ENCODE measurements at regions not wholly inside any gene's neighbourhood (a gene's known extent, or its start where the extent isn't known, plus 50 kb on each side); places are given as distances from the start of the nearest gene placed in this dataset.
A peak's percentile ranks its signal among the peaks of the same experiment; 100 is the strongest.

- TF ChIP-seq POLR2A (IDR thresholded peaks at IDR 0.05) (no peak), POLR2AphosphoS5 (IDR thresholded peaks at IDR 0.05; ENCODE audit: insufficient read depth in 1 of 2, low read depth in 1 of 2) (peak in 1 of 2 donors; percentile 39), CTCF (IDR thresholded peaks at IDR 0.05) (no peak)
Measured at GRCh38 chr9:134544388-134545214, 97.0 kb upstream of the COL5A1 start.

Data from vagina (tissue), 2 donors.